Omental fat pad (tissue), 3 donors: ENCODE measurements at regions not wholly inside any gene's neighbourhood (a gene's known extent, or its start where the extent isn't known, plus 50 kb on each side); places are given as distances from the start of the nearest gene placed in this dataset.
"Not testable (repeated sequence)": the region's sequence is repeated elsewhere in the genome, so short reads cannot be mapped to it uniquely, and the experiment has no call there.

ENCODE experiments used
- ATAC-seq: fragments of 150-250 bp; one replicate; pipeline ENCODE4 v1.9.1; 2016; ENCODE audit warnings: mild to moderate bottlenecking, moderate library complexity; ENCODE audit not compliant: low FRiP score
- DNase-seq: peaks from one replicate; pipeline ENCODE4 v3.0.0-alpha.2; 2019; ENCODE audit warnings: low spot score
- TF ChIP-seq, protein P1 (sequence below), 3 donors: fragments of 450-650 bp; IDR thresholded peaks; one replicate each; pipeline ENCODE4 v1.5.1; 2016 to 2017; ENCODE audit warnings: antibody characterized with exemption in 3 of 3, mild to moderate bottlenecking in 3 of 3, moderate library complexity in 2 of 3

DNA sequence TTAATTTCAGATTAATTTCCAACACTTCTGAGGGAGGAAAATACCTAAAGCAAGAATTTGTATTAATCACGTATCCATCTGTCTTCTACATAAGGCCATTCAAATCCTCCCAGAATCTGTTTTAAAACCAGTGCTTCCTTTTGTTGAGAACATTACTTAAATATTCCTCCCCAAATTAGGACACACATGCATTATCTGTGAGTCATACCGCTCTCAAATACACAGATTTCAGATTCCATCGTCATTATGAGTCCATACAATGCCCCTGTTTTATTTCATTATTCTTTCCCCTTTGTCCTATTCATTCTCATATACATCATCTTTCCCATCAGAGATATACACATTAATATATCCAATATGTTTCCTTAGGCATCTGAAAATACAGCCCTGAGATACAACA lies 57.3 kb upstream of the PRSS12 start:
- no peak for ATAC-seq
- TF ChIP-seq, protein P1, sequence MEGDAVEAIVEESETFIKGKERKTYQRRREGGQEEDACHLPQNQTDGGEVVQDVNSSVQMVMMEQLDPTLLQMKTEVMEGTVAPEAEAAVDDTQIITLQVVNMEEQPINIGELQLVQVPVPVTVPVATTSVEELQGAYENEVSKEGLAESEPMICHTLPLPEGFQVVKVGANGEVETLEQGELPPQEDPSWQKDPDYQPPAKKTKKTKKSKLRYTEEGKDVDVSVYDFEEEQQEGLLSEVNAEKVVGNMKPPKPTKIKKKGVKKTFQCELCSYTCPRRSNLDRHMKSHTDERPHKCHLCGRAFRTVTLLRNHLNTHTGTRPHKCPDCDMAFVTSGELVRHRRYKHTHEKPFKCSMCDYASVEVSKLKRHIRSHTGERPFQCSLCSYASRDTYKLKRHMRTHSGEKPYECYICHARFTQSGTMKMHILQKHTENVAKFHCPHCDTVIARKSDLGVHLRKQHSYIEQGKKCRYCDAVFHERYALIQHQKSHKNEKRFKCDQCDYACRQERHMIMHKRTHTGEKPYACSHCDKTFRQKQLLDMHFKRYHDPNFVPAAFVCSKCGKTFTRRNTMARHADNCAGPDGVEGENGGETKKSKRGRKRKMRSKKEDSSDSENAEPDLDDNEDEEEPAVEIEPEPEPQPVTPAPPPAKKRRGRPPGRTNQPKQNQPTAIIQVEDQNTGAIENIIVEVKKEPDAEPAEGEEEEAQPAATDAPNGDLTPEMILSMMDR (IDR thresholded peaks at IDR 0.05), result no peak
- DNase-seq, result no peak

DNA sequence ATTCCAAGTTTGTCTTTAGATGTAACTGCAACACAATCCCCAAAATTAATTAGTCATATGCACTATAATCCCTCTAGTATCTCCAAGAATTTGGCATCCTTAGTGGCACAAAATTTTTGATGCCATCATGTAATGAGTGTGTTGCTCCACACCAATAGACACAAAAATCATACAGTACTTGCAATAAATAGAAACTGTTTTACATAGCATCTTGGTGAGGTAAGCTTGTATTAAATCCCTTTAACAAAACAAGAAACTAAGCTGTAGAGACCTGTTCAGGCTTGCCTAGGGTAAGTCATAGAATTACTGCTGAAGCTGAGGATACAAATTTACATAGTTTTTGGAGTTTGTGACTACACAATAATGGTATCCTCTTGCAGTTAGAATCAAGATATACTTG lies 64.5 kb upstream of the PRSS12 start:
- DNase-seq (no peak), ATAC-seq (no peak)
- TF ChIP-seq, protein P1 (IDR thresholded peaks at IDR 0.05), result no peak

- not testable (repeated sequence) for DNase-seq, ATAC-seq
These were observed 65.0 kb upstream of the PRSS12 start for GRCh38 chr4:118417800-118418199.

DNA sequence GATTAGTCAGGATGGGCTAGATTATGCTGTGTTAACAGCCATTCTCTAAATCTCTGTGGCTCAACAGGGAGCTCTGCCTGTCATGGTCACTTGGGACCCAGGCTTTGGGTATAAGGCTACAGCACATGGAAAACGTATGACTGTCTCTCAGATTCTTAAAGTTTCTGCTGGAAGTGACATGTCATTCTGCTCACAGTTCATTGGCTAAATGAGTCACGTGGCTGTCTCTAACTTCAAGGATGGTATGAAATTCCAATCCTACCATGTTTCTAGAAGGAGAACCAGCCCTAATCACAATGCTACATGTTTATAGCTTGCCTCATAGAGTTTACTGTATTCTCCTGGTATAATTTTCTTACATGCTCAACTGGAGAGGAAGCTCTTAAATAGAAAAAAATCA lies 65.6 kb upstream of the PRSS12 start:
- ATAC-seq, DNase-seq: not testable (repeated sequence)

GRCh38 chr4:118419626-118420025 lies 66.8 kb upstream of the PRSS12 start:
- ATAC-seq, DNase-seq: not testable (repeated sequence)

DNA sequence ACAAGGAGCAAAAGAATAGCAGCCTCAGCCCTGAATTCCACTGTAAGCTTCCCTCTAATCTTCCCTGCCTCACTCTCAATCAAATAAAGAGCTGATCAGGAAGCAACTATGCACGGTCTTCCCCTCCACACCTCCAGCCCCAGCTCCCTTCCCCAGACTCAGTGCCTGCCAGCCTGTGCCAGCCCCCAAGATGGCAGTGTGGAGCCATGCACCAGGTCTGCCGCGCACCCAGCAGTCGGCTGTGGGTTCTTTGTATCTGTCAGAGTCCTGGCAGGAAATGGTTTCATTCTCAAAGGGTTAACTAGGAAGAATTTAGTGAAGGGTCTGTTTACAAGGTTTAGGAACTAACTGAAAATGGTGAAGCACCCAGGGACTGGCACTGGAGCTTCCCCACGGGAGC lies 71.3 kb upstream of the PRSS12 start:
- not testable (repeated sequence) for DNase-seq, ATAC-seq

- not testable (repeated sequence) for DNase-seq, ATAC-seq
These were observed 76.1 kb upstream of the PRSS12 start for GRCh38 chr4:118428881-118429280.

GRCh38 chr4:118432359-118432758 lies 79.6 kb upstream of the PRSS12 start:
- ATAC-seq, DNase-seq: not testable (repeated sequence)

DNA sequence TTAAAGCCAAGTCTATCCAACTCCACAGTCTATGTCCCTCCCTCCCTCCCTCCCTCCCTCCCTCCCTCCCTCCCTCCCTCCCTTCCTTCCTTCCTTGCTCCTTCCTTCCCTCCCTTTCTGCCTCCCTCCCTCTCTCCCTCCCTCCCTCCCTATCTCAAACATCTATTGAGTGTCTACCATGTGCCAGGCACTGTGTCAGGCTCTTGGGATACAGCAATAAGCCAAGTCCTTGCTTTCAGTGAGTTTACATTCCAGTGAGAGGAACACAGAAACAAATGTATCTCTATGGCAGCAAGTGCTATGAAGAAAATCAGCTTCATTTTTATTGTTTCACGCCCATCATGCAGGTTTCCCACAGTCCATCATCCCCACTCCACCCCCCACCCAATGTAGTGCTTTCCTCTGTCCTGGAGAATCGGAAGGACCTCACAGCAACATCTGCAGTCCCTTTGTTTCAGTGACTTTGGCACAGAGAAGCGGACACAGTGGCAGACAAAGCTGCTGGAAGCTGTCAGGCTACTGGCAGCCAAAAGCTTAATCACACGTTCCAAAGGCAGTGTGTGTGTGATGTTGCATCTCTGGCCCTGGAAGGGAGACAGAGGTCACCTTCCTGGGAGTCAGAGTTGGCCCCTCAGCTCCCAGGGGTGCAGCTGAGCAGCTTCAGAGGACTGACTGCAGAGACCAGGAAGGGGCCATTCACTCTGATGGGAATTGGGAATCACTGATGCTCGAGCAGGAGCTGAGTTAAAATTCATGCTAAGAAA lies 81.0 kb upstream of the PRSS12 start:
- DNase-seq, ATAC-seq: not testable (repeated sequence)

DNA sequence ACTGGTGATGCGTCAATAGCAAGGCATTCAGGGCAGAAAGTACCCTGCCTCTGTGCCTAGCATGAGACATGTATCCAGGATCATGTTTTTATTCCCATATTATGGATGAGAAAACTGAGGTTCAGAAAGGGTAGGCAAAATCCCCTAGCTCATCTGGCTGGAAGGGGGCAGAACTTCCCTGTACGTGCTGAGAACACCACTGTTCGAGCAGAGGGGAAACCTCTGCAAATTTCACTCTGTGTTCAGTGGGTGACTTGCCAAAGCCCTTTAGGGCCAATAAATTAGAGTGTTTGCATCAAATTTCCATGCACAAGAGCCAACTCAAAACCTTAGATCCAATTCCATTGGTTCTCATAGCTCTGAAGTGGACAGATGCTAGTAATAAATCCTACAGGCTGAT lies 82.6 kb upstream of the PRSS12 start:
- ATAC-seq, result not testable (repeated sequence)

GRCh38 chr4:118442115-118442837 lies 89.5 kb upstream of the PRSS12 start:
- not testable (repeated sequence) for DNase-seq, ATAC-seq

More for the DNA sequence above, 82.6 kb upstream of the PRSS12 start:
- DNase-seq, result not testable (repeated sequence)

DNA sequence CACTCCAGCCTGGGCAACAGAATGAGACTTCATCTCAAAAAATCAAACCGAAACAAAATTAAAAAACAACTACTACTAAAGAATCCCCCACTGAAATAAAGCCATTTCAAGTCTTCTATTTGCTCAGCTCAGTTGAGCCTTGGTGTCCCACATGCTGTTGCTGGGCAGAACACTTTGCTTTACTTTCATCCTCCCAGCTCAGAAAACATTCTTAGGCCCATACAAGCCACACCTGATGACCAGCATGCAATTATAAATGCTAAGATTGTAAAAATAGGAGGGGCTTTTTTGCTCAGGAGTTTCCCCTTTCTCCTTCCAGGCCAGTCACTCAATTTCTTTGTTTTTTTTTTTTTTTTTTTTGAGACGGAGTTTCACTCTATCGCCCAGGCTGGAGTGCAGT lies 94.6 kb upstream of the PRSS12 start:
- DNase-seq, ATAC-seq: not testable (repeated sequence)

DNA sequence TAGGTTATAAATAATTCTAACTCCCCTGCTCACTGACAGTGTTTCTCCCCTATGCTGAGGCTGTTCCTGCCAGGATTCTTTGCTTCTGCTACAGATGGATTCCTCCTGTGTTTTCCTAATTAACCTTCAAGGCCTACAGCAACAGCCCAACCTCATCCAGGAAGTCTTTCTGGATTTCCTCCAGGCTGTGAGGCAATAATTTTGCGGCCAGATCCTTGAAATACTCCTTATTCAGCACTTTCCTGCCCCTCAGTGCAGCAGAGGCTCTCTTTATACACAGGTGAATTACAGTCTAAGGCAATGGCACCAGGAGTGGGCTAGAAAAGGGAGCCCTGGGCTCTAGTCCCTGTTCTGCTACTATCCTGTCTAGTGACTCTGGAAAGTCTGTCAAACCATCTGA lies 102.1 kb upstream of the PRSS12 start:
- not testable (repeated sequence) for DNase-seq, ATAC-seq

- ATAC-seq, result not testable (repeated sequence)
These were observed 108.6 kb upstream of the PRSS12 start for GRCh38 chr4:118461435-118461834.

DNA sequence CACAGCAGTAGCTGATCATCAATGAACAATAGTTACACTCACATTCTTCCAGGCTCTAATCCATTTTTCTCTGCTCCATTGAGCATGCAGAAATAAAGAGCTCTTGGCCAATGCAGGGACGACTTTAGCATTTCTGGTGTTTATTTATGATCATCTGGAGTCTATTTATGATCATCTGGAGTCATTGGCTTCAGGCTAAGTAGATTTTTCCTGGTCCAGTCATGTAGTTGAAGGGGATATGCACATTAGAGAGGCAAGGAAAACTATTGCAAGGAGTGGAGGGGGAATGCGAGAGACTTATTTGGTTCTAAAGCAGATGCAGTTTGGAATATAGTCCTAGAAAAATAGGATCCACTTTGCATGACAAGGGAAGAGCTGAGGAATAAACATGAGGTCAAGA lies 113.0 kb upstream of the PRSS12 start:
- not testable (repeated sequence) for ATAC-seq, DNase-seq

More at GRCh38 chr4:118461435-118461834, 108.6 kb upstream of the PRSS12 start:
- not testable (repeated sequence) for DNase-seq

DNA sequence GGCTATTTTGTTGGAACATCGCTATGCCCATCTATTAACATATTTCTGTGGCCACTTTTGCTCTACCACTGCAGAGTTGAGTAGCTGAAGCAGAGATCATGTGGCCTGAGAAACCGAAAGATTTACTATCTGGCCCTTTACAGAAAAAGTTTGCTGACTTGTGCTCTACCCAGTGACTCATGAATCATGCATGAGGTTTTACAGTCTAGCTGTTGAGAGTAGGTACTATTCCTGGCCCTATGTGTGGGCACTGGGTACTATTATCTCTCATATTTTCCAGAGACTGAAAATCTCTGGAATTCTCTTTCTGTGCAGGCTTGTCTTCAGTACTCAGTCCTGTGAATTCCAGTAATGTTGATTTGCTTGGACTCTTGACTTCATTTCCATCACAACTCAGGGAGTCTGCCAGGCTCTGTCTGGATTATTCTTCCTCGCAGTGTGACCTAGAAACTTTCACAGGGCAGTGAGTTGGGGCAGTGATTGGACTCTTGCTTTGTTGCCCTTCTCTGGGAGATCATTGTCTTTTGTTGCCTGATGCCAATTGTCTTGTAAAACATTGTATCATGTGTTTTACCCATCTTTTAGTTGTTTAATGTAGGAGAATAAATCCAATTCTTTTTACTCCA lies 121.3 kb upstream of the PRSS12 start:
- peak; percentile 51 for ATAC-seq
- not testable (repeated sequence) for DNase-seq

DNA sequence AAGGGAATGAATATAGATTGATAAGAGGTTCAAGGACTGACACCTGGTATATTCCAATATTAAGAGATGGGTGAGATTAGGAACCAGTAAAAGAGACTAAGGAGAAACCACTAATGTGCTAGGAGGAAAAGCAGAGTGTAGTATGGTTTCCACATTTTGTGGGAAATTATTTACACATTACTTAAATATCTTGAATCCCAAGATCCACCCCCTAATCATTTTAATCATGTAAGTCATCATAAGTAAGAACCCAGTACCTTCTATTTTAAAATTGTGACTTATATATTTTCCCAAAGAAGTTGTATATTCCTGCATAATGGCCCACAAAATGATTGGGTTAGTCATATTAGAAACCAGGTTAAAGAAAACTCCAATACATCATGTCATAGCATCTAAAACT lies 122.0 kb upstream of the PRSS12 start:
- DNase-seq, ATAC-seq: not testable (repeated sequence)
